Medulla oblongata (tissue), 1 donor: ENCODE measurements at regions not wholly inside any gene's neighbourhood (a gene's known extent, or its start where the extent isn't known, plus 50 kb on each side); places are given as distances from the start of the nearest gene placed in this dataset.
"Not testable (repeated sequence)": the region's sequence is repeated elsewhere in the genome, so short reads cannot be mapped to it uniquely, and the experiment has no call there.

ENCODE experiments used
- DNase-seq: peaks from one replicate; pipeline ENCODE4 v3.0.0-alpha.2; 2015; ENCODE audit errors: extremely low spot score

DNA sequence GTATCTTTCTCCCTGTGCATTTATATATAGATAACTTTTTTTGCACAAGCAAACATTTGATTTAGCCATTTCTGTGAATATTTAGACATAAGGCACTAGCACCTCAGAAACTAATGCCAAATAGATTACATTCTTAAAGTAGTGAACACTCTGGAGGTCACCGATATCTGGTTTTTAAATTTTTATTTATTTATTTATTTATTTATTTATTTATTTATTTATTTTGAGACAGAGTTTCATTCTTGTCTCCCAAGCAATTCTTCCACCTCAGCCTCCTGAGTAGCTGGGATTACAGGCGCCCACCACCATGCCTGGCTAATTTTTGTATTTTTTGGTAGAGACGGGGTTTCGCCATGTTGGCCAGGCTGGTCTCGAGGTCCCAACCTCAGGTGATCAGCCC lies 67.9 kb upstream of the FST start:
- DNase-seq: not testable (repeated sequence)

DNA sequence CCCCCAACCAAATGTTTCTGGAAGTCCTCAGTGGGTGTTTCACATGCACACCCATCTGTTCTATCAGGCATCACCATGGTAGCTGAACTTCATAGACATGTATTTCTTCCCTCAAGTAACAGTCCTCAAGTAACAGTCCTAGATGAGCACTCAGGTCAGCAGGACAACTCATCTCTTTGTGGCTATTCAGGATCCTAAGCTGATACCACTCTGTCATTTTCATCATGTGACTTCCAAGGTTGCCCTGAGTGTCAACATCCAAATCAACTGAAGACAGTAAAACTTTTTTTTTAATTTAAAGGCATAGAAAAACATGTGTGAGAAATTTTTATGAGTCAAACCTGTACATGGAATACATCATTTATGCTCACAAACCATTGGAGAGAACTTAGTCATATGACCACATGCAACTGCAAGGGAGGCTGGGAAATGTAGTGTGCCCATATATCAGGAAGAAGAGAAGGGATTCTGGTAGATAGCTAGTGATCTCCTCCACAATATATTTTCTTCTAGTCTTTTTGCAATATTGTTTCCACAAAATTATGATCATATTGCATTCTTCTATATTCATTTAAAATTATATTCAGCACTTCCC lies 64.2 kb upstream of the FST start:
- no peak for DNase-seq

DNA sequence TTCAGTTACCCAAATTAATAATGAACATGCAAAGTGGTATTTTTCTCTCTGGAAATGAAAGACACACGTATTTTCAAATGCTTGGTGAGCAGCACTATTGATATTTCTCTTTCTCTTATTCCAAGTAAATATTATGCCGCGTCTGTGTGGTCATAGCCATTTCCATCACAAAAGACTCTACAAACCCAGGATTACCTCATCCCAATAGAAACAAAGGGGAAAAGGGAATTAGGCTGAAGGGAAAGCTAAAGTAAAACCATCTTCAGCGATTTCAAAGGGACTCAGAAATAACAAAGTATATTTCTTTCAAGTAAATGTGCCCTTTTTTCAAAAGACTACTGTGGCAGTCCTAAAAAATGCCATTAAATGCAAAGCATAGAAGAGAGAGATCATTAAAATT lies 62.0 kb upstream of the FST start:
- DNase-seq: no peak

DNA sequence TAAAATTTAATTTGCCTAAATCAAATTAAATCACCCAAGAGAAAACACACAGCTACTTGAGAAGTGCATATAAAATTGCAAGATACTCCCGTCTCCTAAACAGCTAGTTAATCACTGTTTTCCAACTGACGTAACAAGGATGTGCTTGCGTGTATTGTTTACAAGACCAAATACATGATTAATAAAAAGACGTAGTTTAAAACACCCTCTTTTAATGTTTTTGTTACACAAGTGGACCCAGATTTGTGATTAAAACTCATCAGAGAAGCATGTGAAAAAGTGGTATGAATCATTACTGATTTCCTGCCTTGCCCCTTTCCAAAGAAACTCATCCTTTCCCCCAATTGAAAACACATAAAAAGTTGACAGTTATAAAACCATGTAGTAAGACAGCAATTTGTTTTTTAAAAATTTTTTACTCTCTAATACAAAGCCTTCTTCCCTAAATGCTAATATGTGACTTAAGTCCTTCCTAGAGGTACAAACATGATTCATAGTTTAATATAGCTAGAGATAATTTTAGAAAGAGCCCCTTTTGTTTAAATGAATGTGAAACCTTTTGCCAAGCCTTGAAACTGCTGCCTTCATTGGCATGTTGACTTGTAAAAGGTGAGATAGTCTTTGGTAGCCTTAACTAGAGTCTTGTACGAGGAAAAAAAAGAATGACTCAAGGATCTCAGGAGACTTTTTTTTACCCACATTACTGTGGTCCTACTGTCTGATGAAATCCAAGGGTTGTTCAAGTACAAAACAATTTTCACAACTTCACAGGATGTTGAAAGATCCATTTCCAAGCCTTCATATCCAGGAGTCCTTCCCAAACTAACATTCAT lies 61.4 kb upstream of the FST start:
- no peak for DNase-seq

DNA sequence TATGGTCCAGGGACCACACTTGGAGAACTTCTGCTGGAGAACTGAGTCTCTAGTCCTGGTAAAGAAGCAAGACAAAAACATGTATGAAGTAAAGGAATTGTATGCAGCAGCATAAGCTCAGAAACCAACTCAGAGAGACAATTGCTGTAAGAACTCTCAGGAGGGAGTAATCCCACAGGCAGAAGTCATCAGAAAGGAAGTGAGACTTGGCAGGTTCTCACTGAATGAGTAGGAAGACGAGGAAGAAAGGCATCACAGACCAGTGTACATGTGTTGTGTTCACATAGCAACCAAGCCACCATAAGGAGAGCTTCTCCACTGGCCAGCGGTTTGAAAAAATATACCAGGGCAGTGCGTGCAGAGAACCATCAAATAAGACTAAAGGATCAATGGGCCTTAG lies 57.9 kb upstream of the FST start:
- DNase-seq: no peak

DNA sequence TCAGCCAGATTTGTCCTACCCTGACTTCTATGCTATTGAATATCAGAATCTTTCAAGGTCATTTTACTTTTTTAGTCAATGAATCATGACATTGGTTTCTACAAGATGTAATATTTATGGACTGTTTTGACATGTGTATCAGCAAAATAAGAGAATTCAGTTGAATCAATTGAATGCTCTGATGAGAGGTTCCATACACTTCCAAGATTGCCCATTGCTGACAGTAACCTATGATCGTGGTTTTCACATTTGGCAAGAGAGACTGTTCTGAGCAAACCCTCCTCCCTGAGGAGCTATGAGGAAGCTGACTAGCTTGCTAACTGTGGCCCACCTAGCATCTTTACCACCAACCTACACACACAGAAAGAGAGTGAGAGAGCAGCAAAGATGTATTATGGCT lies 56.7 kb upstream of the FST start:
- DNase-seq: no peak

DNA sequence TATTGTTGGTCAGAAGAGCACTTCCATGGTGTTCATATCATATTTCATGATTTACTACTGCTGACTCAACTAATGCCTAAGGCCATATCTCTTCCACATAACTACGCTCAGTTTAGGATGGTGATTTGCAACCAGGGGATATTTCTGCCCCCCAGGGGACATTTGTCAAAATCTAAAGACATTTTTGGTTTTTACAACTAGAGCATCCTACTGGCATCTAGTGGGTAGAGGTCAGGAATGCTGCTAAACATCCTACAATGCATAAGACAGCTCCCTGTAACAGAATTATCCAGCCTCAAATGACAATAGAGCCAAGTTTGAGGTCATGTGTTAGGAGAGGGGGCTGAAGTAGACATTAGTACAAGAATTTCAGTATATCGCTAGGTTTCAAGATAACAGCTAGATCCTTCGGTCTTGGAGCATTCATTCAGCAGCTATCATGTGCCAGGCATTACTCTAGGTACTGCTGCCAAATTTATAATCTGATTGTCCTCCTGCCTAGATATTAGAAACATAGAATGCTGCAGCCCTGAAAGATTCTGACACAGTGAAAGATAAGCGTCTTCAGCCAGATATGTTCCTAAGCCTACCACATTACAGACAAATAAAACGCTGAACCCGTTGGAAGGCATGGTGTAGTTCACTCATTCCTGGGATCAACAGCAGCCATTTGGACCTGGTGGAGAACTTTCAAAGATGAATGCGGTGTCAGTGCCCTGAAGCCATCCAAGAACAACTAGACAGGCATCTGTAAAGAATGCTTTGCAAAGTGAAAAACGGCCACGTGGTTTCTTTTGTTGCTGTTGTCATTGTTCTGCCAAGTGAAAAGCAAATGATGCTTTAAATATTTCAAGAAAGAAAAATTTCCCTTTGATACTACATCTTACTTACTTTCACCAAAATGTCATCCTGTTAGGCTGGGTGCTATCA lies 55.5 kb upstream of the FST start:
- no peak for DNase-seq

DNA sequence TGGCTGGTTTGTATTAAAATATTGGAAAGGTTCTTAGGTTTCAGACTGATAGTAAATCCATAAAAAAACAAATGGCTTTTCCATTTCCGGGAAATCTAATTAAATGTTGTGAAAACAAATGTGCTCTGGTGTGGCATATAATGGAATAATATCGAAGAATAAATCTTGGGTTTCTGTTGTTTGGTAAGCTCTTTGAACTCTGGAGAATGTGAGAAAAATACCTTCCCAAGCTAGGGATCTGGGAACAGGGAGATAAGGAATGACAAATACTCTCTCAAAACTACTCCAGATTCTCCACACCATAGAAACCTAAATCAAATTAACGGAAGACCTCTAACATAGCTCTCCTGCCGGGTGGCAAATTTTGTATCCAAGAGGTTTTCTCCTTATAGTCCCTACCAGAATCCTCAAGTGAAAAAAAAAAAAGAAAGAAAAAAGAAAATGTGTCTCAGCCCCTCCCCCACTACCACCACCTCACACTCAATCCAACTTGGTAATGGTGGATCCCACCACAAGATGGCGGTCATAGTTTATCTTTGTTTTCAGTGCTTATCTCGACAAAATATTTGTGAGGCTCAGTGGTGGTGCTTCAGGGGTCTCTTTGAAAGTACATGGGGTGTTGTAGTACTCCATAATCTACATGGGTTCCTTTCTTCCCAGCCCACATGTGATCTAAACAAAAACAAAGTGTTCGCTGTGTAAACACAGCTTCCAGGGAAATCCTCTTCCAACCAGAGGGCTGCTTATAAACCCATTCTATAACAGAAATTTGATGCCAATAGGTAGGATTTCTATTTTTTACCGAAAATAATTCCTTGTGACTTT lies 54.5 kb upstream of the FST start:
- peak; percentile 47 for DNase-seq

DNA sequence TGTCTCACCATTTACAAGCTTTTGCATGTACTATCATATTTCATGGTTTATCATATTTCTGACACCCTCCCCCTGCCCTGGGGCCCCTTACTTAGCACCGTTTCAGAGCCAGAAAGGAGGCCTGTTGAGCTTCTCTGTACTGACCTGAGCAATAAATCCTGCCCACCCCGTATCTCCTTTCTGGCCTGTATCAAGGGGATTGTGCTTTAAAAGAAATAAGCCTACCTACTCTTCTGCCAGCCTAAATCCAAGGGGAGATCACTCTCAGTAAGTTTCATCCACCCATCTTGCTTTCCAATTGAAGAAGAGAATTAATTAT lies 54.0 kb upstream of the FST start:
- no peak for DNase-seq

DNA sequence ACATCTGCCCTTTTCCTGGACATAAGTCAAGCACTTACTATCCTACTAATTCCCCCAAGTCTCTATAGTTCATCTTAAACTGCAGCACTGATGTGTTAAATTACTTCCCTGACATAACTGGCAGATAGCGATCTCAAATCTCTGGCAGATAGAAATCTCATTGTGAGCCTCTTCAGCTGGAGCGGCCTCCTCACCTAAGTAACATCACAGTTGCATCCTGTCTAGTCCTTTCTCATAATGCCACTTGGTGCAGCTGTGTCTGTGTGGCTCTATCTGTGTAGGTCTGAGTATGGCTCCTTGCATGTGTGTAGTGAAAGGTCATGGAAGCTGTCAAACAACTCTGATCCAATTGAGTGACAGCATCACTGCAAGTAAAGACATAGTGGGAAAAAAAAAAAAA lies 53.6 kb upstream of the FST start:
- DNase-seq: no peak

DNA sequence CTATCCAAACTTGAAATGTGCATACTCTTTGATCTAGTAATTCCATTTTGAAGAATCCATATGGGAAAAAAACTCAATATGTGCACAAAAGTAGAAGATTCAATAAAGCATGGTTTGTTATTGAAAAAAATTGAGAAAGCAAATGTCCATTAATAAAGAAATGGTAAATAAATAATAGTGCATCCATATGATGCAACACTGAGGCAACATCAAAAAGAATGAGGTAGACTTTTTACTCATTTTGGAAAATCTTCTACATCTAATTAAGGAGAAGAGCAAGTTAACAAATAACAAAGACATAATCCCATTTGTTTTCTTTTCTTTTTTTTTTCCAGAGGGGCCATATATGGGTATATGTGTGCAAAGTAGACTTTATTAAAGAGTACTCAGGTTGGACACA lies 52.5 kb upstream of the FST start:
- no peak for DNase-seq

DNA sequence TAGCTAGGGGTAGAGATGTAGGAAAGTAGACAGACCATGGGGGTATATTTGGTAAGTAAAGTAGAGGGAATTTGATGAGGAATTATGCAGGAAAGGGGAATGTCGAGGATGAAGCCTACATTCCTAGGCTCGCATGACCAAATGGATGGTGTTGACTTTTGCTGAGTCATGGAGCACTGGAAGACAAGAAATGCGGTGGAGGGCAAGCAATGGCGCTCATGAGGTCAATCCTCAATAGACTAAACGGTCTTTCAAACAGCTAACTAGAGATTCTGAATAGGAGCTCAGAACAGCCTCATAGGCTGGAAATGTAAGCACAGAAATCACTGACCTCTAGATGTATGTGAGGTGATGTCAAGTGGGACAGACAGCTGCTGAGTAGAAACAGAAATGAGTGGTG lies 50.7 kb upstream of the FST start:
- no peak for DNase-seq

DNA sequence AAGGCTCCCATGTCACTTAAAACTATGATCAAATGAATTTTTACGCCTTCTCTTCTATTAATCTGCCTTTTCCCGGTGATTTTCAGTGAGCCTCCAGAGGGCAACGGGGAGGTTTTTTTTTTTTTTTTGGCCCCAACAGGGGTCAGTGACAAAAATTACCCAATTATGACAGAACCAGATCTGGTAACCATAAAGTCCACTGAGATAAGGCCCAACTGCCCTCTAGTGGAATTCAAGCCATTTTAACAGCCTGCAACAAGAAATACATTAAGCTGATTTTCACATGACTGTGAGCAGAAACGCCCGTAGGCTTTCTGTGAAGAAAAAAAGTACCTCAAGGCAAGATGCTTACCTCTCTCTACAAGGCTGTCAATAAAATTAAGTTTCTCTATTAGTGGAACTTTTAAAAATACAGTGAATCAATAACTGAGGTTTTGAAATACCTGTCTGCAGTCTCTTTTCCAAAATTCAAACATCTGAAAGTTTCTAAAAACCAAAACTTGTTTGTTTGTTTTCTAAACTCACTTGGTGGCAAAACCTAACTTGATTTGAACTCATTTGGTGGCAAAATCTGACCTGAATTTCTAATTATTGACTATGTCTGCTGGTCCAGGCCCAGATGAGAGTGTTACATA lies 49.7 kb upstream of the FST start:
- DNase-seq: no peak
